ENCODE measurements at regions not wholly inside any gene's neighbourhood (a gene's known extent, or its start where the extent isn't known, plus 50 kb on each side); places are given as distances from the start of the nearest gene placed in this dataset.

- no peak for TF ChIP-seq CTCF (IDR thresholded peaks at IDR 0.05; ENCODE audit: insufficient read depth, low read length, poor library complexity, severe bottlenecking)
- no peak overlapping the region for H3K4me3 ChIP-seq (replicated peaks; ENCODE audit: low read depth, low read length)
- H3K27me3 ChIP-seq (replicated peaks; ENCODE audit: control insufficient read depth, insufficient read depth, low read length): no peaks in the 10 kb centered on the region
Observed at GRCh38 chr2:173667014-173667413, 298.2 kb downstream of the SP3 start.

GRCh38 chr2:173667415-173667814 is 297.8 kb downstream of the SP3 start:
- H3K27me3 ChIP-seq (replicated peaks; ENCODE audit: control insufficient read depth, insufficient read depth, low read length): no peaks in the 10 kb centered on the region
- no peaks in the 10 kb centered on the region for H3K36me3 ChIP-seq (ENCODE audit: control insufficient read depth, insufficient read depth, low read length)
- TF ChIP-seq CTCF (IDR thresholded peaks at IDR 0.05; ENCODE audit: insufficient read depth, low read length, poor library complexity, severe bottlenecking): no peak
- H3K4me3 ChIP-seq (replicated peaks; ENCODE audit: low read depth, low read length): no peak overlapping the region
- DNase-seq (ENCODE audit: extremely low read depth, insufficient read length): no peak

More at GRCh38 chr2:173667014-173667413, 298.2 kb downstream of the SP3 start:
- no peaks in the 10 kb centered on the region for H3K36me3 ChIP-seq (ENCODE audit: control insufficient read depth, insufficient read depth, low read length)
- no peak for DNase-seq (ENCODE audit: extremely low read depth, insufficient read length)

- no peak for DNase-seq (ENCODE audit: extremely low read depth, insufficient read length)
- Histone ChIP-seq H3K36me3 (ENCODE audit: control insufficient read depth, insufficient read depth, low read length) (no peaks in the 10 kb centered on the region), H3K4me3 (replicated peaks; ENCODE audit: low read depth, low read length) (no peak overlapping the region), H3K27me3 (replicated peaks; ENCODE audit: control insufficient read depth, insufficient read depth, low read length) (no peaks in the 10 kb centered on the region)
- TF ChIP-seq CTCF (IDR thresholded peaks at IDR 0.05; ENCODE audit: insufficient read depth, low read length, poor library complexity, severe bottlenecking): no peak
Observed at GRCh38 chr2:173669271-173669853, 295.8 kb downstream of the SP3 start.

GRCh38 chr2:173669888-173670287 is 295.3 kb downstream of the SP3 start:
- no peak overlapping the region for H3K4me3 ChIP-seq (replicated peaks; ENCODE audit: low read depth, low read length)
- no peak for TF ChIP-seq CTCF (IDR thresholded peaks at IDR 0.05; ENCODE audit: insufficient read depth, low read length, poor library complexity, severe bottlenecking)
- H3K36me3 ChIP-seq (ENCODE audit: control insufficient read depth, insufficient read depth, low read length): no peaks in the 10 kb centered on the region
- no peaks in the 10 kb centered on the region for H3K27me3 ChIP-seq (replicated peaks; ENCODE audit: control insufficient read depth, insufficient read depth, low read length)
- no peak for DNase-seq (ENCODE audit: extremely low read depth, insufficient read length)

- DNase-seq (ENCODE audit: extremely low read depth, insufficient read length): no peak
- H3K27me3 ChIP-seq (replicated peaks; ENCODE audit: control insufficient read depth, insufficient read depth, low read length): no peaks in the 10 kb centered on the region
- no peak for TF ChIP-seq CTCF (IDR thresholded peaks at IDR 0.05; ENCODE audit: insufficient read depth, low read length, poor library complexity, severe bottlenecking)
- H3K4me3 ChIP-seq (replicated peaks; ENCODE audit: low read depth, low read length): no peak overlapping the region
- H3K36me3 ChIP-seq (ENCODE audit: control insufficient read depth, insufficient read depth, low read length): no peaks in the 10 kb centered on the region
Observed at GRCh38 chr2:173672573-173673340, 292.4 kb downstream of the SP3 start.

All from GM06990 (cell line).